Neural cell (in vitro differentiated cells): ENCODE measurements at regions not wholly inside any gene's neighbourhood (a gene's known extent, or its start where the extent isn't known, plus 50 kb on each side); places are given as distances from the start of the nearest gene placed in this dataset.

Experiments used
- EZH2 ChIP-seq: fragments of 200-600, 300-800 bp; shearing (Covaris generic), sonication (generic); IDR thresholded peaks from 2 replicates; pipeline ENCODE4 v1.6.1; 2014; ENCODE audit warnings: antibody characterized with exemption, low read length, borderline replicate concordance, mild to moderate bottlenecking; ENCODE audit not compliant: insufficient read depth, poor library complexity, severe bottlenecking
- TF ChIP-seq, protein P1 (sequence below): fragments of 450-650 bp; IDR thresholded peaks from 2 replicates; pipeline ENCODE4 v1.5.1; 2014; ENCODE audit warnings: antibody characterized with exemption, mild to moderate bottlenecking, moderate library complexity; ENCODE audit not compliant: poor library complexity, severe bottlenecking
- TF ChIP-seq, protein P2 (sequence below): IDR thresholded peaks from 2 replicates; pipeline ENCODE4 v1.6.1; 2012; ENCODE audit warnings: borderline replicate concordance

DNA sequence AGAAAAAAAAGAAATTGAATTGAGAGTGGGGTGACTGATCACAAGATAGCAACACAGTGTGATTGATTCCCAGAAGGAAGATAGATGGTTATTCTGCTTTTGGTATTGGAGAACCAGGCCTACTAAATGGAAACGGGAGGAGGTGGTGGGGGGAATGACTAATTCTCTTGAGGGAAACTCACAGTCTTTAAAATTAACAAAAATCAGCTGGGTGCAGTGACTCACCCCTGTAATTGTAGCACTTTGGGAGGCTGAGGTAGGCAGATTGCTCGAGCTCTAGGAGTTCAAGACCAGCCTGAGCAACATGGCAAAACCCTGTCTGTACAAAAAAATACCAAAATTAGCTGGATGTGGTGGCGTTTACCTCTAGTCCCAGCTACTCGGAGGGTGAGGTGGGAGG lies 134.6 kb upstream of the PDE4B start:
- TF ChIP-seq, protein P1, sequence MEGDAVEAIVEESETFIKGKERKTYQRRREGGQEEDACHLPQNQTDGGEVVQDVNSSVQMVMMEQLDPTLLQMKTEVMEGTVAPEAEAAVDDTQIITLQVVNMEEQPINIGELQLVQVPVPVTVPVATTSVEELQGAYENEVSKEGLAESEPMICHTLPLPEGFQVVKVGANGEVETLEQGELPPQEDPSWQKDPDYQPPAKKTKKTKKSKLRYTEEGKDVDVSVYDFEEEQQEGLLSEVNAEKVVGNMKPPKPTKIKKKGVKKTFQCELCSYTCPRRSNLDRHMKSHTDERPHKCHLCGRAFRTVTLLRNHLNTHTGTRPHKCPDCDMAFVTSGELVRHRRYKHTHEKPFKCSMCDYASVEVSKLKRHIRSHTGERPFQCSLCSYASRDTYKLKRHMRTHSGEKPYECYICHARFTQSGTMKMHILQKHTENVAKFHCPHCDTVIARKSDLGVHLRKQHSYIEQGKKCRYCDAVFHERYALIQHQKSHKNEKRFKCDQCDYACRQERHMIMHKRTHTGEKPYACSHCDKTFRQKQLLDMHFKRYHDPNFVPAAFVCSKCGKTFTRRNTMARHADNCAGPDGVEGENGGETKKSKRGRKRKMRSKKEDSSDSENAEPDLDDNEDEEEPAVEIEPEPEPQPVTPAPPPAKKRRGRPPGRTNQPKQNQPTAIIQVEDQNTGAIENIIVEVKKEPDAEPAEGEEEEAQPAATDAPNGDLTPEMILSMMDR: no peak
- TF ChIP-seq, protein P2, sequence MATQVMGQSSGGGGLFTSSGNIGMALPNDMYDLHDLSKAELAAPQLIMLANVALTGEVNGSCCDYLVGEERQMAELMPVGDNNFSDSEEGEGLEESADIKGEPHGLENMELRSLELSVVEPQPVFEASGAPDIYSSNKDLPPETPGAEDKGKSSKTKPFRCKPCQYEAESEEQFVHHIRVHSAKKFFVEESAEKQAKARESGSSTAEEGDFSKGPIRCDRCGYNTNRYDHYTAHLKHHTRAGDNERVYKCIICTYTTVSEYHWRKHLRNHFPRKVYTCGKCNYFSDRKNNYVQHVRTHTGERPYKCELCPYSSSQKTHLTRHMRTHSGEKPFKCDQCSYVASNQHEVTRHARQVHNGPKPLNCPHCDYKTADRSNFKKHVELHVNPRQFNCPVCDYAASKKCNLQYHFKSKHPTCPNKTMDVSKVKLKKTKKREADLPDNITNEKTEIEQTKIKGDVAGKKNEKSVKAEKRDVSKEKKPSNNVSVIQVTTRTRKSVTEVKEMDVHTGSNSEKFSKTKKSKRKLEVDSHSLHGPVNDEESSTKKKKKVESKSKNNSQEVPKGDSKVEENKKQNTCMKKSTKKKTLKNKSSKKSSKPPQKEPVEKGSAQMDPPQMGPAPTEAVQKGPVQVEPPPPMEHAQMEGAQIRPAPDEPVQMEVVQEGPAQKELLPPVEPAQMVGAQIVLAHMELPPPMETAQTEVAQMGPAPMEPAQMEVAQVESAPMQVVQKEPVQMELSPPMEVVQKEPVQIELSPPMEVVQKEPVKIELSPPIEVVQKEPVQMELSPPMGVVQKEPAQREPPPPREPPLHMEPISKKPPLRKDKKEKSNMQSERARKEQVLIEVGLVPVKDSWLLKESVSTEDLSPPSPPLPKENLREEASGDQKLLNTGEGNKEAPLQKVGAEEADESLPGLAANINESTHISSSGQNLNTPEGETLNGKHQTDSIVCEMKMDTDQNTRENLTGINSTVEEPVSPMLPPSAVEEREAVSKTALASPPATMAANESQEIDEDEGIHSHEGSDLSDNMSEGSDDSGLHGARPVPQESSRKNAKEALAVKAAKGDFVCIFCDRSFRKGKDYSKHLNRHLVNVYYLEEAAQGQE: no peak
- TF ChIP-seq EZH2: no peak
